Thoracic aorta (tissue), 2 donors: ENCODE measurements at regions not wholly inside any gene's neighbourhood (a gene's known extent, or its start where the extent isn't known, plus 50 kb on each side); places are given as distances from the start of the nearest gene placed in this dataset.

ENCODE experiments used
- ATAC-seq: fragments of 150-250 bp; one replicate; pipeline ENCODE4 v1.8.0; 2017; ENCODE audit warnings: low read depth; ENCODE audit not compliant: insufficient number of reproducible peaks, low FRiP score
- DNase-seq: peaks from one replicate; pipeline ENCODE4 v3.0.0-alpha.2; 2020; ENCODE audit warnings: low spot score
- H3K27ac ChIP-seq, 2 donors: fragments of 200-600 bp; sonication (generic); 1 replicate in 1 of 2; 2 replicates in 1 of 2; pipeline ENCODE4 v1.5.1; 2016; ENCODE audit warnings: mild to moderate bottlenecking in 2 of 2, moderate library complexity in 2 of 2
- H3K27me3 ChIP-seq: fragments of 200-600 bp; sonication (generic); replicated peaks from 2 replicates; pipeline ENCODE4 v1.6.0; 2016; ENCODE audit warnings: mild to moderate bottlenecking; ENCODE audit not compliant: insufficient read depth
- H3K36me3 ChIP-seq: fragments of 200-600 bp; sonication (generic); one replicate; pipeline ENCODE4 v1.5.1; 2016
- H3K4me1 ChIP-seq, 2 donors: fragments of 200-600 bp; sonication (generic); 1 replicate in 1 of 2; 2 replicates in 1 of 2; pipeline versions ENCODE4 v1.5.1 to v1.6.0; 2016; ENCODE audit warnings: low read depth in 2 of 2, mild to moderate bottlenecking in 1 of 2; ENCODE audit not compliant: control insufficient read depth in 1 of 2
- H3K4me3 ChIP-seq: fragments of 200-600 bp; sonication (generic); 2 replicates; pipeline ENCODE4 v1.5.1; 2016; ENCODE audit warnings: mild to moderate bottlenecking
- H3K9me3 ChIP-seq: fragments of 200-600 bp; sonication (generic); 2 replicates; pipeline ENCODE4 v1.5.1; 2016
- TF ChIP-seq, protein P1 (sequence below): fragments of 200-600 bp; sonication (generic); IDR thresholded peaks from one replicate; pipeline ENCODE4 v1.5.1; 2019; ENCODE audit warnings: antibody characterized with exemption

DNA sequence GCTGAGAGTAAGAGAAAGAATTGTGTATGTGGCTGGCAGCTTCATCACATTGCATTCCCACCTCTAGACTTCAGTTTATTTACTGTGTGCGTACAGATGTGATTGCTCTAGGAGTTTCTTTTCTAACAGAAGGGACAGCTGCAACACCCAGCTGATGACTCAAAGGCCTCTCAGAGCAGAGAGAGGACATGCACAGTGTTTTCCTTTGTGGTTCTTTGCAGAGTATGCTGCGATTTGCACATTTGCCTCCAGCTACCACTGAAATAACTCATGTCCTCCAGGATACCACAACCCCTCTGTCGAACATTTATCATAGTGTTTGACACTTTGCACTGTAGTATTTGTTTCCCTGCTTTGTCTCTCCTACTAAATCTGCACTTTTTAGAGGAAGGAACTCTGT lies 294.1 kb downstream of the STIM2 start:
- Histone ChIP-seq H3K27ac (no peak overlapping the region), H3K9me3 (no peaks in the 10 kb centered on the region), H3K27me3 (no peaks in the 10 kb centered on the region), H3K36me3 (no peaks in the 10 kb centered on the region), H3K4me1 (no peaks in the 10 kb centered on the region), H3K4me3 (no peak overlapping the region)
- TF ChIP-seq, protein P1, sequence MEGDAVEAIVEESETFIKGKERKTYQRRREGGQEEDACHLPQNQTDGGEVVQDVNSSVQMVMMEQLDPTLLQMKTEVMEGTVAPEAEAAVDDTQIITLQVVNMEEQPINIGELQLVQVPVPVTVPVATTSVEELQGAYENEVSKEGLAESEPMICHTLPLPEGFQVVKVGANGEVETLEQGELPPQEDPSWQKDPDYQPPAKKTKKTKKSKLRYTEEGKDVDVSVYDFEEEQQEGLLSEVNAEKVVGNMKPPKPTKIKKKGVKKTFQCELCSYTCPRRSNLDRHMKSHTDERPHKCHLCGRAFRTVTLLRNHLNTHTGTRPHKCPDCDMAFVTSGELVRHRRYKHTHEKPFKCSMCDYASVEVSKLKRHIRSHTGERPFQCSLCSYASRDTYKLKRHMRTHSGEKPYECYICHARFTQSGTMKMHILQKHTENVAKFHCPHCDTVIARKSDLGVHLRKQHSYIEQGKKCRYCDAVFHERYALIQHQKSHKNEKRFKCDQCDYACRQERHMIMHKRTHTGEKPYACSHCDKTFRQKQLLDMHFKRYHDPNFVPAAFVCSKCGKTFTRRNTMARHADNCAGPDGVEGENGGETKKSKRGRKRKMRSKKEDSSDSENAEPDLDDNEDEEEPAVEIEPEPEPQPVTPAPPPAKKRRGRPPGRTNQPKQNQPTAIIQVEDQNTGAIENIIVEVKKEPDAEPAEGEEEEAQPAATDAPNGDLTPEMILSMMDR = no peak
- ATAC-seq (no peak), DNase-seq (no peak)

DNA sequence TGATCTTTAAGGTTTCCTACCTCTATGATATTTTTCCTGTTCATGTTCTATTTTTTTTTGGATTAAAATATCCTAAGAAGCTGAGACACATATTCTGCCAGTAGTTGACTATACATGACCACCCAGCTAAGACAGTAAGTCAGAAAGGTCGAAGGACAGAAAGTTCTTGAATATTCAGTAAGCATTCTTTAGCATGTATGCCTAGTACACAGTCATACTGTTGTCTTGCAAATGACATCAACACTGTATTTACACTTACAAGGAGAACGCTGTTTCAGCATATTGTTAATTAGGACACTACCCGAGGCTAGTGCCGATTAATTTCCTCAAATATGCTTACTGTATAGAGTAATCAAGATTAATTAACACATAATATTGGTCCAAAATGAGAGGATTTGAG lies 300.6 kb downstream of the STIM2 start:
- no peaks in the 10 kb centered on the region for H3K9me3 ChIP-seq
- H3K27me3 ChIP-seq = no peaks in the 10 kb centered on the region
- ATAC-seq (no peak), DNase-seq (no peak)
- H3K4me1 ChIP-seq = no peaks in the 10 kb centered on the region
- no peaks in the 10 kb centered on the region for H3K36me3 ChIP-seq
- H3K27ac ChIP-seq = no peak overlapping the region
- TF ChIP-seq, protein P1 = no peak
- no peak overlapping the region for H3K4me3 ChIP-seq

DNA sequence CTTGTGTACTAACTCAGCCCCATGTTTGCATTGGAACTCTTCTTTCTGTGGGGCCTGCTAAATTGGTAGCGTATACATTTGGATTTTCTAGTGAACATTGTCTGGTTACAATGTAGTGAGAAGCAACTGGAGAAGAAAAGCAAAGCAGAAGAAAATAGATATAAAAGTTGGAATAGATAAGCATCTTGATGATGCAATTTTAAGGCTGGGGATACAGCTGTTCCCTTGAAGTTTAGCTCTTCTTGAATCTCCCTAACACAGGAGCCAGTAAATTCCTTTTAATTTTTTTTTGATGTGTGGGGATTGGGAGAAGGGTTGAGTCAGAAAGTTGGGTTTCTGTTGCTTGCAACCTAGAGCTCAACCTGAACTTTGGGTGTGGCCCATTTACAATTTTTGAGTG lies 308.1 kb downstream of the STIM2 start:
- ATAC-seq = no peak
- no peaks in the 10 kb centered on the region for H3K4me1 ChIP-seq
- no peak overlapping the region for H3K4me3 ChIP-seq
- no peak for DNase-seq
- no peak overlapping the region for H3K27ac ChIP-seq
- H3K36me3 ChIP-seq = no peaks in the 10 kb centered on the region
- TF ChIP-seq, protein P1 = no peak
- no peaks in the 10 kb centered on the region for H3K27me3 ChIP-seq
- no peaks in the 10 kb centered on the region for H3K9me3 ChIP-seq

DNA sequence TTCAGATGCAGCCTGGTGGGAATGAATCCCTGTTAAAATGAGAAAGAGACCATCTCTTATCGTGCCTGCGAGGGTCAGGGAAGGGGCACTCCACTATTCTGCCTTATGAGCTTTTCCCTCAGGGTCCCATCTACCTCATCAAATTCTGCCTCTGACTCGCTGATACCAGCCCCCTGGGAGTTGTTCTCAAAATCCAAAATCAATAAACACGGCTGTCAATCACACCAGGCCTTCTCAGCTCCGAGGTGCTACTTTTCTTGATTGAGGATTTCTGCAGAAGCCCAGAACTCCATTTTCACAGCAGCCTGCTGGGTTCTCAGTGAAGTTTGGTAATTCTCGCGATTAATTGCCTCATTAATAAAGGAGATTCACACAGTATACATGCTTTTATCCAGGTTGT lies 312.6 kb downstream of the STIM2 start:
- Histone ChIP-seq H3K27ac (no peak overlapping the region), H3K4me1 (peaks cover 0 to 10% of the 10 kb centered on the region in 2 donors), H3K36me3 (no peaks in the 10 kb centered on the region), H3K9me3 (no peaks in the 10 kb centered on the region), H3K4me3 (no peak overlapping the region), H3K27me3 (no peaks in the 10 kb centered on the region)
- DNase-seq (no peak), ATAC-seq (no peak)
- TF ChIP-seq, protein P1 = no peak

DNA sequence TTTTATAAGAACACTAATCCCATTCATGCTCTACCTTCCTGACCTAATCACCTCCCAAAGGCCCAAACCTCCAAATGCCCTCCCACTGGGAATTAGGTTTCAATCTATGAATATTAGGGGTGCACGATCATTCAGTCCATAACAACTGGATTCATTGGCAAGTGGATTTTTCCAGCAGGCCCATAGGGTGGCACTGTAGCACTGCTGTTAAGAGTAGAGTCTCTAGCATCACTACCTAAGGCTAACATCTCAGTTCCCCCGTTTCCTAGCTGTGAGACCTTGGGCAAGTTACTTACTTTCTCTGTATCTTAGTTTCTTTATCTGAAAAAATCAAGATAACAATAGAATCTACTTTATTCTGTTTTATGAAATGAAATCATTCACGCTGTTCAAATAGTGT lies 315.8 kb downstream of the STIM2 start:
- no peak for ATAC-seq
- Histone ChIP-seq H3K4me1 (peaks cover 0 to 10% of the 10 kb centered on the region in 2 donors), H3K4me3 (no peak overlapping the region), H3K9me3 (no peaks in the 10 kb centered on the region), H3K36me3 (no peaks in the 10 kb centered on the region), H3K27me3 (no peaks in the 10 kb centered on the region), H3K27ac (no peak overlapping the region)
- TF ChIP-seq, protein P1 = peak; percentile 61
- DNase-seq = no peak
